WTC11 (cell line): ENCODE measurements at regions not wholly inside any gene's neighbourhood (a gene's known extent, or its start where the extent isn't known, plus 50 kb on each side); places are given as distances from the start of the nearest gene placed in this dataset.

ENCODE experiments used
- ATAC-seq: fragments of 200-7000 bp; cut with Tn5 transposase; 2 replicates; pipeline ENCODE4 v1.10.0; 2021; ENCODE audit warnings: mild to moderate bottlenecking, moderate library complexity
- CTCF ChIA-PET: fragments of 300-600 bp; sonication (Branson Sonifier 250); formaldehyde crosslinking; loops from one replicate; lab custom pipeline; 2021; ENCODE audit warnings: antibody characterized with exemption; lab: Charles Lee
- POLR2A ChIA-PET: fragments of 350-600 bp; sonication (Branson Sonifier 250); formaldehyde crosslinking; loops from one replicate; lab custom pipeline; 2021; ENCODE audit warnings: antibody characterized with exemption; lab: Charles Lee
- DNase-seq: peaks from one replicate; pipeline ENCODE4 v3.0.0; 2021; ENCODE audit warnings: low spot score
- H3K27ac Mint-ChIP-seq: 2 replicates; pipeline ENCODE4 v1.8.0; 2021; ENCODE audit warnings: mixed read lengths
- H3K27me3 Mint-ChIP-seq: 2 replicates; pipeline ENCODE4 v1.8.0; 2021; ENCODE audit warnings: low read depth, mild to moderate bottlenecking, moderate library complexity, mixed read lengths
- H3K36me3 Mint-ChIP-seq: 2 replicates; pipeline ENCODE4 v1.8.0; 2021; ENCODE audit warnings: mixed read lengths
- H3K4me1 Mint-ChIP-seq: 2 replicates; pipeline ENCODE4 v1.8.0; 2022; ENCODE audit warnings: mixed read lengths
- H3K4me3 Mint-ChIP-seq: 2 replicates; pipeline ENCODE4 v1.8.0; 2021; ENCODE audit warnings: mild to moderate bottlenecking, moderate library complexity, mixed read lengths
- H3K9me3 Mint-ChIP-seq: 2 replicates; pipeline ENCODE4 v1.8.0; 2021; ENCODE audit warnings: mixed read lengths
- ELF4 ChIP-seq: sonication (generic); formaldehyde crosslinking; IDR thresholded peaks from 2 replicates; pipeline ENCODE4 v1.8.1; 2022; ENCODE audit warnings: low read depth, mild to moderate bottlenecking, moderate library complexity, missing genetic modification reagents
- ESRRA ChIP-seq: sonication (generic); formaldehyde crosslinking; IDR thresholded peaks from 2 replicates; pipeline ENCODE4 v1.8.1; 2022; ENCODE audit warnings: mild to moderate bottlenecking, missing genetic modification reagents, borderline replicate concordance
- FOXJ3 ChIP-seq: sonication (generic); formaldehyde crosslinking; IDR thresholded peaks from 2 replicates; pipeline ENCODE4 v1.9.0; 2021; ENCODE audit warnings: missing genetic modification reagents, mild to moderate bottlenecking, borderline replicate concordance
- KAT7 ChIP-seq: sonication (generic); formaldehyde crosslinking; IDR thresholded peaks from 2 replicates; pipeline ENCODE4 v1.8.1; 2023; ENCODE audit warnings: missing genetic modification reagents, mild to moderate bottlenecking, borderline replicate concordance
- NFATC4 ChIP-seq: fragments of 250-450 bp; sonication (Bioruptor Pico); IDR thresholded peaks from 2 replicates; pipeline ENCODE4 v1.9.0; 2021; ENCODE audit warnings: mild to moderate bottlenecking
- NFYB ChIP-seq: sonication (generic); formaldehyde crosslinking; conservative IDR thresholded peaks from 2 replicates; pipeline ENCODE4 v1.8.0; 2022; ENCODE audit warnings: low read depth, missing genetic modification reagents
- NR2C2 ChIP-seq: sonication (generic); formaldehyde crosslinking; IDR thresholded peaks from 2 replicates; pipeline ENCODE4 v1.8.0; 2022; ENCODE audit warnings: mild to moderate bottlenecking, missing genetic modification reagents
- SOX15 ChIP-seq: fragments of 250-450 bp; sonication (Bioruptor Pico); IDR thresholded peaks from 2 replicates; pipeline ENCODE4 v1.9.0; 2021; ENCODE audit warnings: mild to moderate bottlenecking
- TCF7 ChIP-seq: sonication (generic); formaldehyde crosslinking; IDR thresholded peaks from 2 replicates; pipeline ENCODE4 v1.8.0; 2022; ENCODE audit warnings: mild to moderate bottlenecking, low read depth, missing genetic modification reagents, moderate library complexity
- TEAD4 ChIP-seq: sonication (generic); formaldehyde crosslinking; IDR thresholded peaks from 2 replicates; pipeline ENCODE4 v1.8.0; 2022; ENCODE audit warnings: mild to moderate bottlenecking, missing genetic modification reagents
- ZNF138 ChIP-seq: sonication (generic); formaldehyde crosslinking; conservative IDR thresholded peaks from 2 replicates; pipeline ENCODE4 v1.8.1; 2022; ENCODE audit warnings: mild to moderate bottlenecking, moderate library complexity, missing genetic modification reagents
- ZNF219 ChIP-seq: sonication (generic); formaldehyde crosslinking; IDR thresholded peaks from 2 replicates; pipeline ENCODE4 v1.8.0; 2023; ENCODE audit warnings: missing genetic modification reagents, mild to moderate bottlenecking, borderline replicate concordance
- TF ChIP-seq, protein P1 (sequence below): sonication (generic); formaldehyde crosslinking; IDR thresholded peaks from 2 replicates; pipeline ENCODE4 v1.8.0; 2022; ENCODE audit warnings: mild to moderate bottlenecking, missing genetic modification reagents
- TF ChIP-seq, protein P2 (sequence below): fragments of 250-450 bp; sonication (Bioruptor Pico); IDR thresholded peaks from 2 replicates; pipeline ENCODE4 v2.1.2; 2022; ENCODE audit warnings: mild to moderate bottlenecking, moderate library complexity
- TF ChIP-seq, protein P3 (sequence below): sonication (generic); formaldehyde crosslinking; IDR thresholded peaks from 2 replicates; pipeline ENCODE4 v1.8.1; 2022; ENCODE audit warnings: mild to moderate bottlenecking, missing genetic modification reagents, moderate library complexity, borderline replicate concordance
- TF ChIP-seq, protein P4 (sequence below): fragments of 250-450 bp; sonication (Bioruptor Pico); conservative IDR thresholded peaks from 2 replicates; pipeline ENCODE4 v1.9.0; 2021; ENCODE audit warnings: mild to moderate bottlenecking
- TF ChIP-seq, protein P5 (sequence below): sonication (generic); formaldehyde crosslinking; conservative IDR thresholded peaks from 2 replicates; pipeline ENCODE4 v1.8.1; 2023; ENCODE audit warnings: mild to moderate bottlenecking, low read depth, missing genetic modification reagents, moderate library complexity
- TF ChIP-seq, protein P6 (sequence below): fragments of 250-450 bp; sonication (Bioruptor Pico); IDR thresholded peaks from 2 replicates; pipeline ENCODE4 v1.9.0; 2021; ENCODE audit warnings: mild to moderate bottlenecking, borderline replicate concordance

DNA sequence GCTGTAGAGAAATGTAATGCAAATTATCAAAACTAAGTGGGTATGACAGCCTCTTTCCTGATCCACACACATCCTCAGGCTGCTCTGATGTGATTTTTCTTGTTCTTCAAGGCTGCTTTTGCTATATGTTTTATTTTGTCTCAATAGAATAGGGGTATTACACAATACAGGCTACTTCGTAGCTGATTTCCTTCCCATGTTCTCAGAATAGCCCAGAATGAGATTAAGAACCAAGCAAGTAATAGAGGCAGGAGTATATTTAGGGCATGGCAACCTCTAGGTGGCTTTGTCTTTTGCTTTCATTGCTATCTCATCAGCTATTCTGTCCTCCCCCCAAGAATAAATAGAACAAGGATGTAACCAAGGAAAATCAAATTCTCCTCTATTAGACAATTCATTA lies 241.8 kb downstream of the ALDH8A1 start (continued):
- no peak for TF ChIP-seq ZNF138 (CRISPR knock-in tag)

DNA sequence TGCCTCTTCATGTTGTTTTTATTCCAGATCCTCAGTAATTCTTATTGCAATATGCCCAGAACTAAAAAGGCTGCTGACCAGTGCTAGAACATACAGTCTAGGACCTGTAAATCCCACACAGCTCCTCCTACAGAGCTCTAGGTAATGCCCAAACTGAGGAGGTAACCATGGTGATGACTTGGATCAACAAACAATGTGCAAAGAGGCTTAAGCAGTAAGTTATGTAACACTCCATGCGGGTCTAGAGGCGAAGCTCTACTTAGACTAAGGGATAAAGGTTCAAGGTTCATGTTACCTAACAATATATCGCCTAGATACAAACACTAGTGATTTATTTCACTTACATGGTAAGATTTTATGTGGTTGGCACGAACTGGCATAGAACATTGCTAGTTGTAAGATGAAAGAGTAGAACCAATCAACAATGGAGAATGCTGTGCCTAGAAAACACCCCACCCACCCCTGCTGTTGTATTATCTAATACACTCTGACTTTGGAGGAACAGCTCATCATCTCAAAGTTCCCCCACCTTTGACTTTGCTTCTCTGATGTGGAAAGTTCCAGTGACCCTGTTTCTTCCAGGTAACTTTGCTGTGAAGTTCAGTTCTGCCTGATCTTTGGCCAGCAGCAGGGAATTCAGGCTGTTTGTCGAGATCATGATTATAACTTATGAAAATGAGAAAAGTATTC lies 242.4 kb downstream of the ALDH8A1 start:
- ATAC-seq (peak; percentile 66), DNase-seq (no peak)
- ChIA-PET POLR2A (no interaction called here), CTCF (no interaction called here)
- TF ChIP-seq, protein P1, sequence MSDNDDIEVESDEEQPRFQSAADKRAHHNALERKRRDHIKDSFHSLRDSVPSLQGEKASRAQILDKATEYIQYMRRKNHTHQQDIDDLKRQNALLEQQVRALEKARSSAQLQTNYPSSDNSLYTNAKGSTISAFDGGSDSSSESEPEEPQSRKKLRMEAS (CRISPR knock-in tag): no peak
- TF ChIP-seq TCF7 (CRISPR knock-in tag): no peak
- TF ChIP-seq, protein P2, sequence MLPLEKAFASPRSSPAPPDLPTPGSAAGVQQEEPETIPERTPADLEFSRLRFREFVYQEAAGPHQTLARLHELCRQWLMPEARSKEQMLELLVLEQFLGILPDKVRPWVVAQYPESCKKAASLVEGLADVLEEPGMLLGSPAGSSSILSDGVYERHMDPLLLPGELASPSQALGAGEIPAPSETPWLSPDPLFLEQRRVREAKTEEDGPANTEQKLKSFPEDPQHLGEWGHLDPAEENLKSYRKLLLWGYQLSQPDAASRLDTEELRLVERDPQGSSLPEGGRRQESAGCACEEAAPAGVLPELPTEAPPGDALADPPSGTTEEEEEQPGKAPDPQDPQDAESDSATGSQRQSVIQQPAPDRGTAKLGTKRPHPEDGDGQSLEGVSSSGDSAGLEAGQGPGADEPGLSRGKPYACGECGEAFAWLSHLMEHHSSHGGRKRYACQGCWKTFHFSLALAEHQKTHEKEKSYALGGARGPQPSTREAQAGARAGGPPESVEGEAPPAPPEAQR (CRISPR knock-in tag): no peak
- TF ChIP-seq ESRRA (CRISPR knock-in tag): no peak
- TF ChIP-seq ZNF138 (CRISPR knock-in tag): no peak
- Mint-ChIP-seq H3K27ac (no peak overlapping the region), H3K36me3 (no peaks in the 10 kb centered on the region; the same call in 1 of the 2 replicates), H3K27me3 (no peaks in the 10 kb centered on the region), H3K9me3 (peaks cover 10% of the 10 kb centered on the region), H3K4me1 (peaks cover 30% of the 10 kb centered on the region), H3K4me3 (no peak overlapping the region)

DNA sequence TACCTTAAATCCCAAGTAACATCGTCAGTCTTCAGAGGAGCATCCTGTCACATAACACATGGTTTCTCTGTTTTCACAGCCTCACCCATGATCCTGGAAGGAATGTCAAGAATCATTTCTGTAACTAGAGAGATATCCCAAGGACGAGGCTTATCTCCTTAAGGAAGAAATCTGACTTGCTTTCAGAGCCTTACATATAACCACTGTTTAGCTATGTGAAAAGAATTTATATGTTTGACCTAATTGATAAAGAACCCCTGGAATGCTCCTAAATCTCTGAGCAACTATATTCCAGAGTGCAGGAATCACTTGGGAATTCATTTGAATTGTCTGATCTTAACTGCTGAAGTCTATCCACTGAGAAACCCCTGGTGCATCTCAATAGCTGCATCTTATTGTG lies 243.1 kb downstream of the ALDH8A1 start:
- ATAC-seq (no peak), DNase-seq (no peak)
- no peaks in the 10 kb centered on the region; the same call in 1 of the 2 replicates for H3K36me3 Mint-ChIP-seq
- H3K4me1 Mint-ChIP-seq: peaks cover 30% of the 10 kb centered on the region
- H3K27ac Mint-ChIP-seq: no peak overlapping the region
- ChIA-PET POLR2A (no interaction called here), CTCF (interaction anchor here (0.6 to 0.9 kb wide), 3 partner anchors 10 to 66 kb away, joined by 3 to 7 read pairs (median 5); no protein-coding TSS in a partner anchor)
- no peak for TF ChIP-seq NFYB
- TF ChIP-seq, protein P3, sequence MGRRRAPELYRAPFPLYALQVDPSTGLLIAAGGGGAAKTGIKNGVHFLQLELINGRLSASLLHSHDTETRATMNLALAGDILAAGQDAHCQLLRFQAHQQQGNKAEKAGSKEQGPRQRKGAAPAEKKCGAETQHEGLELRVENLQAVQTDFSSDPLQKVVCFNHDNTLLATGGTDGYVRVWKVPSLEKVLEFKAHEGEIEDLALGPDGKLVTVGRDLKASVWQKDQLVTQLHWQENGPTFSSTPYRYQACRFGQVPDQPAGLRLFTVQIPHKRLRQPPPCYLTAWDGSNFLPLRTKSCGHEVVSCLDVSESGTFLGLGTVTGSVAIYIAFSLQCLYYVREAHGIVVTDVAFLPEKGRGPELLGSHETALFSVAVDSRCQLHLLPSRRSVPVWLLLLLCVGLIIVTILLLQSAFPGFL (CRISPR knock-in tag): no peak
- TF ChIP-seq, protein P4, sequence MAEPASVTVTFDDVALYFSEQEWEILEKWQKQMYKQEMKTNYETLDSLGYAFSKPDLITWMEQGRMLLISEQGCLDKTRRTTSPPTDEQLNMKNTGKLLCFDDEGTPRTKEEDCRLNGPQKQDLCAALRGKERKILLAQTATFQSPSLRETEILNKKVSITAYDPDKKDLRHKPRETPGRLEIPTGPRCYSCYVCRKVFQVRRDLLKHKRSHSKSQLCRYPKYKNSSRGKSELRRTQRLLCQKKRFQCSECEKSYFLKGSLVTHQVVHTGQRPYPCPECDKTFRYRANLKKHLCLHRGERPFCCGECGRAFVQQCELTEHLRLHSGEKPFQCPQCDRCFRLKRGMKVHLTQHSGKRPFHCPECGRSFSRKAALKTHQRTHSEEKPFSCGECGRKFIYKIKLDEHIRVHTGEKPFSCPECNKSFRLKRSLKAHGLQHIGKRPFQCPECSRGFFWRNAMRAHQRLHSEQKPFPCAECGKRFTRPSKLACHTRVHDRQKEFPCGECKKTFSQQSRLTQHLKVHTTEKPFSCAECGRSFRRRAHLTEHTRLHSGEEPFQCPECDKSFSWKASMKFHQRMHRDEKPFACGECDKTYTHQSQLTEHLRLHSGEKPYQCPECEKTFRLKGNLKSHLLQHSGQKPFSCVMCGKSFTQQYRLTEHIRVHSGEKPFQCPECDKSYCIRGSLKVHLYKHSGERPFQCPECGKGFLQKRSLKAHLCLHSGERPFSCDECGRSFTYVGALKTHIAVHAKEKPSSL (CRISPR knock-in tag): no peak
- no peak for TF ChIP-seq FOXJ3 (CRISPR knock-in tag)
- TF ChIP-seq NFATC4 (CRISPR knock-in tag): no peak
- no peak for TF ChIP-seq KAT7 (CRISPR knock-in tag)
- TF ChIP-seq ELF4 (CRISPR knock-in tag): no peak
- TF ChIP-seq, protein P5, sequence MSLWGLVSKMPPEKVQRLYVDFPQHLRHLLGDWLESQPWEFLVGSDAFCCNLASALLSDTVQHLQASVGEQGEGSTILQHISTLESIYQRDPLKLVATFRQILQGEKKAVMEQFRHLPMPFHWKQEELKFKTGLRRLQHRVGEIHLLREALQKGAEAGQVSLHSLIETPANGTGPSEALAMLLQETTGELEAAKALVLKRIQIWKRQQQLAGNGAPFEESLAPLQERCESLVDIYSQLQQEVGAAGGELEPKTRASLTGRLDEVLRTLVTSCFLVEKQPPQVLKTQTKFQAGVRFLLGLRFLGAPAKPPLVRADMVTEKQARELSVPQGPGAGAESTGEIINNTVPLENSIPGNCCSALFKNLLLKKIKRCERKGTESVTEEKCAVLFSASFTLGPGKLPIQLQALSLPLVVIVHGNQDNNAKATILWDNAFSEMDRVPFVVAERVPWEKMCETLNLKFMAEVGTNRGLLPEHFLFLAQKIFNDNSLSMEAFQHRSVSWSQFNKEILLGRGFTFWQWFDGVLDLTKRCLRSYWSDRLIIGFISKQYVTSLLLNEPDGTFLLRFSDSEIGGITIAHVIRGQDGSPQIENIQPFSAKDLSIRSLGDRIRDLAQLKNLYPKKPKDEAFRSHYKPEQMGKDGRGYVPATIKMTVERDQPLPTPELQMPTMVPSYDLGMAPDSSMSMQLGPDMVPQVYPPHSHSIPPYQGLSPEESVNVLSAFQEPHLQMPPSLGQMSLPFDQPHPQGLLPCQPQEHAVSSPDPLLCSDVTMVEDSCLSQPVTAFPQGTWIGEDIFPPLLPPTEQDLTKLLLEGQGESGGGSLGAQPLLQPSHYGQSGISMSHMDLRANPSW: no peak
- TF ChIP-seq, protein P6, sequence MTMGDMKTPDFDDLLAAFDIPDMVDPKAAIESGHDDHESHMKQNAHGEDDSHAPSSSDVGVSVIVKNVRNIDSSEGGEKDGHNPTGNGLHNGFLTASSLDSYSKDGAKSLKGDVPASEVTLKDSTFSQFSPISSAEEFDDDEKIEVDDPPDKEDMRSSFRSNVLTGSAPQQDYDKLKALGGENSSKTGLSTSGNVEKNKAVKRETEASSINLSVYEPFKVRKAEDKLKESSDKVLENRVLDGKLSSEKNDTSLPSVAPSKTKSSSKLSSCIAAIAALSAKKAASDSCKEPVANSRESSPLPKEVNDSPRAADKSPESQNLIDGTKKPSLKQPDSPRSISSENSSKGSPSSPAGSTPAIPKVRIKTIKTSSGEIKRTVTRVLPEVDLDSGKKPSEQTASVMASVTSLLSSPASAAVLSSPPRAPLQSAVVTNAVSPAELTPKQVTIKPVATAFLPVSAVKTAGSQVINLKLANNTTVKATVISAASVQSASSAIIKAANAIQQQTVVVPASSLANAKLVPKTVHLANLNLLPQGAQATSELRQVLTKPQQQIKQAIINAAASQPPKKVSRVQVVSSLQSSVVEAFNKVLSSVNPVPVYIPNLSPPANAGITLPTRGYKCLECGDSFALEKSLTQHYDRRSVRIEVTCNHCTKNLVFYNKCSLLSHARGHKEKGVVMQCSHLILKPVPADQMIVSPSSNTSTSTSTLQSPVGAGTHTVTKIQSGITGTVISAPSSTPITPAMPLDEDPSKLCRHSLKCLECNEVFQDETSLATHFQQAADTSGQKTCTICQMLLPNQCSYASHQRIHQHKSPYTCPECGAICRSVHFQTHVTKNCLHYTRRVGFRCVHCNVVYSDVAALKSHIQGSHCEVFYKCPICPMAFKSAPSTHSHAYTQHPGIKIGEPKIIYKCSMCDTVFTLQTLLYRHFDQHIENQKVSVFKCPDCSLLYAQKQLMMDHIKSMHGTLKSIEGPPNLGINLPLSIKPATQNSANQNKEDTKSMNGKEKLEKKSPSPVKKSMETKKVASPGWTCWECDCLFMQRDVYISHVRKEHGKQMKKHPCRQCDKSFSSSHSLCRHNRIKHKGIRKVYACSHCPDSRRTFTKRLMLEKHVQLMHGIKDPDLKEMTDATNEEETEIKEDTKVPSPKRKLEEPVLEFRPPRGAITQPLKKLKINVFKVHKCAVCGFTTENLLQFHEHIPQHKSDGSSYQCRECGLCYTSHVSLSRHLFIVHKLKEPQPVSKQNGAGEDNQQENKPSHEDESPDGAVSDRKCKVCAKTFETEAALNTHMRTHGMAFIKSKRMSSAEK (CRISPR knock-in tag): no peak
- no peak for TF ChIP-seq ZNF219
- no peak for TF ChIP-seq NR2C2 (CRISPR knock-in tag)
- TF ChIP-seq TEAD4 (CRISPR knock-in tag): no peak
- no peak for TF ChIP-seq TCF7 (CRISPR knock-in tag)
- TF ChIP-seq SOX15 (CRISPR knock-in tag): no peak
- no peak overlapping the region for H3K4me3 Mint-ChIP-seq
- H3K27me3 Mint-ChIP-seq: no peaks in the 10 kb centered on the region
- H3K9me3 Mint-ChIP-seq: peaks cover 10% of the 10 kb centered on the region
